Stimulated activated CD8-positive, alpha-beta memory T cell treated with anti-CD3 and anti-CD28 coated beads, Interleukin-7, amount 100 ng/mL, for 4 hours (primary cell): ENCODE measurements at regions not wholly inside any gene's neighbourhood (a gene's known extent, or its start where the extent isn't known, plus 50 kb on each side); places are given as distances from the start of the nearest gene placed in this dataset.
"Not testable (repeated sequence)": the region's sequence is repeated elsewhere in the genome, so short reads cannot be mapped to it uniquely, and the experiment has no call there.

Experiments
- DNase-seq, 2 donors: peaks; one replicate each; pipeline ENCODE4 v3.0.0-alpha.2; 2020; ENCODE audit warnings: low read depth in 2 of 2

DNA sequence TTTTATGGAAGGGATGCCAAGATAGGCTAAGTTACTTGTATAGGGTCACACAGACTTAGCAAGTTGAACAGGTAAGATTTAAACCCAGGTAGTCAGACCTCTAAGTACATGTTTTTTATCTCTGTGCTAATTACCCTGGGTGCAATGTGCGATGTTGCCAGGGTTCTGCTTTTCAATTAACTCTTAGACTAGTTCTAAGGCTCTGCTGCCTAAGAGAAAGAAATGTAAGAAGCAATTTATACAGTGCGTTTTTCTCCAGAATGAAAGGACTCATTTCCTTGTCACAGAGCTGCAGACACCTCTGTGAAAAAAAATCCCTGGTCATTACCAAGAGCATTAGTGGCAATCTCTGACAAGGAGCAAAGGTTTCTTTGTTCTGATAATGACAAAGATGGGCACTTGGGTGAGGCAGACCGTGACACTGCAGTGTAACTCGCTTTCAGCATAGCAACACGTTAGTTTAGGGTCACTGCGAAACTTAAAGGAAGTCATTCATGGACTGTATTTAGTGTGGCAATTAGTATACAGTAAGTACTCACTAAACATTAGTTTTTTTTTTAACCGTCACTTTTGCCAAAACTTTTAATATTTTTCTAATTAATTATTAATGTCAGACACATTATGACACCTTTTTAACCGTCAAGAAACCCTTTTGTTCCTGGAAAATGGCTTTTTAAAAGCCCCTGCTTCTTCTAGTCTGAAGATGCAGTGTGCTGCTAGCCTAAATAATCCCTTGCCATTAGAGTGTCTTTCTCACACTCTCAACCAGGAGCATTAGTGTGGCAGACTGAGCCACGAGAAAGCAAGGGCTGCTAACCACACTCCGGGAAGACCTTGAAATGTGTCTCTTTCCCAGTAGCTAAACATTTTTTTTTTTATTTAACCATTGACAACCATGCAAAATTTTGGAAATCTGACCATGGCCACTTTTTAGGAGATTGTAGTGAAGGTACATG is 520.0 kb upstream of the C9orf72 start:
- no peak for DNase-seq

DNA sequence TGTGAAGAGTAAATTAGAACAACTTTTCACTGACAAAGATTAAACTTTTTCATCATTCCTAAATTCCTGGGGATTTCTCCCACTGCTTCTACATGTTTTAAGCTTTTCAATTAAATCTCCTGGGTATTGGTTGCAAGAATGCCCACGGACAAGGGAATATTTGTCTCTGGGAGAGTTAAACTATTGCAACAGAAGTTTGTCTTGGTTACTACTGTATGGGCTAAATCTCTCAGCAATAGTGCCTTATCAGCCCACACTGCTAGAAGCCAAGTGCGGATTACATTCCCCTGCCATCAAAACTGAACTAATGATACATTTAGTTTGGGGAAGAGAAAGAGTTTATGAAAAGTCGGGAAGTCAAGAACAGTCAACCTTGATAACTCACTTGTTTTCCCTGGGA is 528.2 kb upstream of the C9orf72 start:
- DNase-seq: no peak

DNA sequence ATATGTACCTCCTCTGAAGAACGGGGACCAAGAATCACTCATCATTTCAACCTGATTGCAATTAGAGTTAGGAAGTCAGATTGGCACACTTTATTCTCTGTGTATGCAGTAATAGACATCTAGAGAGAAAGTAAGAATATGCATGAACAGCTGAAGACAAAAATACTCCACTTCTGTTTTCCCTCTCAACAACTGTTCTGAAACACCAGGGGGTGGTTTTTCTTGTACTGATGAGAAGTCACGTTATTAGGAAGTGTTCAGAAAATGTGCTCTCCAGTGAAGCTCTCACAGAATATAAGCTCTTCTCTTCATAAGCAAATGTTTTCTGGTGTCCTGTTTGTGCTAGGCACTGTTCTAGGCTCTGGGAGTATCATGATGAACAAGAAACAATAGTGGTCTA is 531.7 kb upstream of the C9orf72 start:
- DNase-seq: no peak

DNA sequence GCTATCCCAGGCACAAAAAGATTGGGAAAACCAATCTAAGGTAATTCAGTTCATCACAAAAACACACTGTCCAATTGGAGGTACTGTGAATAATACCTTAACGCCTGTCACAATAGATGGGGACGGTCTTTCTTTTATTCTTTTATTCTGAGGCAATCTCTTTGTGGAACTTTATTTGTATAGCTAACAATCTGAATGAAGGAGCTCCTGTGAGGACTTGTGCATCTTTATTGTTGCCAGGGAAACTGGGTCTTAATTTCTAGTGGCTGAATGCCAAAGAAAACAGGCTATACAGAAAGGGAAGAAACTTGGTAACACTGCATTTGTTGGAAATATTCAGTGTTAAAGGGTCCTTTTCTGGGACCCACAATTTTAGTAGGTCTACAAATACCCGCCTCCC is 546.9 kb upstream of the C9orf72 start:
- no peak for DNase-seq

DNA sequence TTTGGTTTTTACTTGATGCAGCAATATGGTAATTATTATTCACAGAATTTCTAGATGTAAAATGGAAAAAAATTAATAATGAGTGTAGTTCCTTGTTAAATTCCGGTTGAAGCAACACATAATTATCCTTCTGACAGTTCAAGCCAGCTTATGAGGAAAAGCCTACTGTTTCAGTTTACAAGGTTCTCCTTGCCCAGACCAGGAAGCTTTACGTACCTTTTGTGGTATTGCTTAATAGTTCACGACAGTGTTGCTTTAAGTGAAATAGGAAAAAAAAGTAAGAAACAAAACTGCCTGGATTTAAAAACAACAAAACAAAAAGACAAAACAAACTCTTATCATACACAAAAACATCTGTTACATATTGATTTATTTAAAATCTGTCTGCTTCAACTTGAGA is 547.3 kb upstream of the C9orf72 start:
- no peak for DNase-seq

DNA sequence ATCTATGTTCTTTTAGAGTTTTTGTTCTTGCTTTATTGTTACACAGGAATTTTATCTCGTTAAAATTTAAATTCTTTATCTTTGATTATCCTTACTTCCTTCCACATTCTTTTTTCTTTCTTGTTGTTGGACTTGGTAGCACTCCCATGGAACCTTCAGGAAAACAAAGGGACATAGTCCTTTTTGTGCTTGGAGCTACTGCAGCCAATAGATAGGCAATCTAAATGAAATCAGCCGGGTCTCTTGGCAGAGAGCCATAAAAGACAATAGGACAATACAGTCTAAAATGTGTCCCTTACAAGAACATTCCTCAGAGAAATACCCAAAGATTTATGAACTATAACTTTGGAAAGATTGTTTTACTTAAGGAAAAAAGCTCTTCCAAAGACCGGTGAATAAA is 548.1 kb upstream of the C9orf72 start:
- no peak for DNase-seq

DNA sequence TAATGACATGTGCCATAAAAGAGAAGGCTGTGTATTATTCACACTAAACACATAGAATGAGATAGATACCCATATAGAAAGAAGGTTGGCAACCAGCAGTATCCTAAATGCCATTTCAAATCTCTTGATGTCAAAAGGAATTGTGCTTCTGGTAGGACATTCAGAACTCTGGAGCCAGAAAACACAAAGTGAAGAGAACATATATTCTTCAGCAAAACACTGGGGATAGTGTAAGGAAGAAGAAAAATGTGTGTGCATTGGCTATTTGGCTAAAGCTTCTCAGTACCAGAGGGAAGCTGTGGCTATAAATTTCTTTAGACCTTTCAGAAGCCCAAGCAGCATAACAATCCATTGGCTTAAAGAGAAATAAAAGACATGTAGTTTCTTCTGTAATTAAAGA is 551.6 kb upstream of the C9orf72 start:
- no peak for DNase-seq

DNA sequence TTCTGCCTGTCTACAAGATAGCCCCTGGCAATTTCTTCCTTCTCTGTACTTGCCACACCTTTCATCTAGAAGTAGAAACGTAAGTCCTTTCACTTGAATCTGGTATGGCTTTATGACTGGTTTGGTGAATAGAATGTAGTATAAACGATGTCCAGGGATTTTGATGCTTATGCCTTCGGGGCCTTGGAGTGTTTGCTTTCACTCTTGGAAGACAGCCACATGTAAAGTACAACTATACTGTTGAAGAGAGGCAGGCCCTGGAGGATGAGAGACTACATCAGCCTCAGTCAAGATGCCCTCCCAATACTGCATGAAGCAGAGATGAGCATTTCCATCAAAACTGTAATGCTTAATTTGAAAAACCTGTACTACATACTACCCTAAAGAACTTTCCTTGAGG is 553.8 kb upstream of the C9orf72 start:
- no peak for DNase-seq

DNA sequence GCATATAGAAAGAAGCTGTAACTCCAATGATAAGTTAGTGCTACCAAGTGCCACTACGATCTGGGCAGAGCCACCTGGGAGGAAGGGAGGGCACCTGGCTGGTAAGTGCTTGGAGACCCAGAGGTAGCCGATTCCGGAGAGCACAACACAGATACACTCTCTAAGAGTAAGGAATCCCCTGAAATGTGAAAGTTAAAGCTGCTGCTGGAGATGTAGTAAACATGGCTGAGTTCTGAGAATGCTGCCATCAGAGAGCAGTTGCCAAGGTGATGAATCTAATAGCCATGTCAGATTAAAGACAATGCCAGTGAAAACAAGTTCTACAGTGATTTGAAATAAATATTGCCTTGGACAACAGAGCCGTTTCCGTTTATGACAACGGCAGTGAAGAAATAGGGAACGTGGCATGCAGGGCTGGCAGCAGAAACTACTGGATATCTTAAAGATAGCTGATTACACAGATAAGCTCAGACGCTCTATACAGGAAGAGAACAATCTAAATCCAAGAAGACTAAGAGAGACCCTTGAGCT is 561.2 kb upstream of the C9orf72 start:
- DNase-seq: no peak

DNA sequence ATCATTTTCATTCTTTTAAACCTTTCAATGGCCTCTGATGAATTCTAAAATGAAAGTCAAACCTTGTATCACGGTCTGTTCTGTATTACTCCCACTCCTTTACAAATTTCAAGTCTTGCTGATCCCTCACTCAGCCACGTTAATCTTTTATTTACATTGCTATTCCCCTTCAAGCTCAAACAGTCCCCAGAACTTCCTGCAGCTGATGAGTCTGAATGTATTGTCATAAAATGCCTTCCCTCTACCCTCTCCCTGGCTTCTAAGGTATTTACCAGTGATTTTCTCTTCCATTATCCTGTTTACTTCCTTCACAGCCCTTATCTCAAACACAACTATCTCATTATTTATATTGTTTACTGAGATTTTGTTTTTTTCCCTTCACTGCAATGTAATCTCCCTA is 562.3 kb upstream of the C9orf72 start:
- no peak for DNase-seq

DNA sequence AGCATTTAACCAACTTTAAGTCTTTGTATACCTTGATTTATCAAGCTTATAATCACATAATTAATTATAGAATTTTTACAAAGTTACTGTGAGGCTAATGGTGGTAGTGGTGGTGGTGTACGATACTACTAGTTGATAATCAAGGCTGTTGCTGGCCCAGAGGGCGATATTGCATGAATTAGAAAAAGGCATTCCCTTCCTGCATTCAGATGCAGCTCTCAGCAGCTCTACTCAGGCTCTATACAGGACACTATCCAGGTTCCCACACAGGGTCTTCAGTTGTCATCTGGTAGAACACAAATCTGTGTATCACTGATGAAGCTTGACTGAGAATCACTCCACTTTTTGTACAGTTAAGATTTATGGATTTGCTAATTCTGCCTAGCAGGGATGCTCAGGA is 562.8 kb upstream of the C9orf72 start:
- DNase-seq: no peak

DNA sequence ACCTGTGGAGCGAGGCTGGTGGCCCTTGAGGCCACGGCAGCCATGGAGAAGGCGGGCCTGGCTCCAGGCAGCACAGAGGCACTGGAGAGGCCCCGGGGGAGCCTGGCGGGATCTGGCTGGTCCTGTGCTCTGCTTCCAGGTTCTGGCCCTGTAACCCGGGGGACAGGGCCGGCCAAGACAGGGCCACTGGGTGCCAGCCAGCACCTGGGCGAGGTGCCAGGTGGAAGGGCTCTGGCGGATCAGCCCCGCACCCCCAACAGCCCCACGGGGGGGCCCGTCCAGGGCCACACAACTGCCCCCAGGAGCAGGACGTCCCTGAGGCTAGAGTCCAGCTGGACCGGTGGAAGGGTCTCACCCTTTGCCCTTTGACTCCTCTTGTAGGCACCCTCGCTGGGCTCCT is 574.1 kb upstream of the C9orf72 start:
- not testable (repeated sequence) for DNase-seq

DNA sequence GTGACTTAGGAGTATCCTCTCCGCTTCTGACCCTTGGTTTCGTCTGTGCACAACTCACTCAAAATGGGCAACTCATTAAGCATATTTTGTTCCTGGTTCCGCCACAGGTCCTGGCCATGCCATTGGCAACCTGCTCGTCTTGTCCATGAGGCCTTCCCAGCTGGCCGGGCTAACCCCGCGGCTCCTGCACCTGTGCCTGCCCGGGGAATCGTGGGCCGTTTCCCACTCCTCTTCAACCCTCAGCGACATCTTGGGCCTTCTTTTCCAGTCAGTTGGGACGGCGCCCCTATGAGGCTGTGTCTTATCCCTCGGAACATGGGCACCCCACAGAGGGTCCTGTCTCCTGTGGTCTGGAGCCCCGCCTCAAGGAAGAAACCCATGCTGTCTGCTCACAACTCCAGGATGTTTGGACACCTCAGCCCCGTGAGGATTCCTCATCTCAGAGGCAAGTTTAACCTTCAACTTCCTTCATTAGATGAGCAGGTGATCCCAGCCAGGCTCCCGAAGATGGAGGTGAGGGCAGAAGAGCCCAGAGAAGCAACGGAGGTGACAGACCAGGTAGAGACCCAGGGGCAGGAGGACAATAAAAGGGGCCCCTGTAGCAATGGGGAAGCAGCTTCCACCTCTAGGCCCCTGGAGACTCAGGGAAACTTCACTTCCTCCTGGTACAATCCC is 574.8 kb upstream of the C9orf72 start:
- DNase-seq: not testable (repeated sequence)

DNA sequence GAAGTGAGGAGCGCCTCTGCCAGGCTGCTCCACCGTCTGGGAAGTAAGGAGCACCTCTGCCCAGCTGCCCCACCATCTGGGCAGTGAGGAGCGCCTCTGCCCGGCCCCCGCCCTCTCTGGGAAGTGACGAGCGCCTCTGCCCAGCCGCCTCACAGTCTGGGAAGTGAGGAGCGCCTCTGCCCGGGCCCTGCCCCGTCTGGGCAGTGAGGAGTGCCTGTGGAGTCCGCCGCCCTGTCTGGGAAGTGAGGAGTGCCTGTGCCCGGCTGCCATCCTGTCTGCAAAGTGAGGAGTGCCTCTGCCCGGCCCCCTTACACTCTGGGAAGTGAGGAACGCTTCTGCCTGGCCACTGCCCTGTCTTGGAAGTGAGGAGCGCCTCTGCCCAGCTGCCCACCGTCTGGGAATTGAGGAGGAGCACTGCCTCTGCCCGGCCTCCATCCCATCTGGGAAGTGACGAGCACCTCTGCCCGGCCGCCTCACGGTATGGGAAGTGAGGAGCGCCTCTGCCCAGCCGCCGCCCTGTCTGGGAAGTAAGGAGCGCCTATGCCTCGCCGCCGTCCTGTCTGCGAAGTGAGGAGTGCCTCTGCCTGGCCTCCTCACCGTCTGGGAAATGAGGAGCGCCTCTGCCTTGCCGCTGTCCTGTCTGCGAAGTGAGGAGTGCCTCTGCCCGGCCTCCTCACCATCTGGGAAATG is 576.2 kb upstream of the C9orf72 start:
- not testable (repeated sequence) for DNase-seq

DNA sequence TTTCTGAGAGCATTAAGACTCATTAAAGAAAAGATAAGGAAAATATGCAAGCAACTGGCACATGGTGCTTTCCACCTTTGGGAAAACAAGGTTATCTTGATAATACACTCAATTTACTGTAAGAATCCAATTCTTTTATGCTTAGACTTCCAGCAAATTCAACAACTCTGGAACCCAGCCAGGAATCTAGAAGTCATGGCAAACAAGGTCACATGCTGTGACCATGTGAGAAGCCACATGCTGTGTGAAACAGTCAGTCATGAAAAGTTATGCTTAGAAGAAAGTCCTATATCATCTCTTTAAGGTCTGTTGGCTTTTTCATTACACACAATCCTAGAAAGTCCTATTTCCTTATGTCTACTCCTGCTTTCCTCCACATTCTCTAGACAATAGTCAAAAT is 581.8 kb upstream of the C9orf72 start:
- DNase-seq: no peak

DNA sequence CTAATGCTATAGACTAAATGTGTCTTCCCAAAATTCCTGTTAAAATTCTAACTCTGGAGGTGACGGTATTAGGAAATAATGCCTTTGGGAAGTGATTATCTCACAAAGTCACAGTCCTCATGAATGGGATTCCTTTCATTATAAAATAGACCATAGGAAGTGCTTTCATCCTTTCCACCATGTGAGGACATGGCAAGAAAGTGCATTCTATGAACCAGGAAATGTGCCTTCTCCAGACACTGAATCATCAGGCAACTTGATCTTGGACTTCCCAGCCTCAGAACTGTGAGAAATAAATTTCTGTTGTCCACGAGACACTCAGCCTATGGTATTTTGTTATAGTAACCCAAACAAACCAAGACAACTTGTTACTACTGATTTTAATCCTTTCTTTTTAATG is 582.4 kb upstream of the C9orf72 start:
- DNase-seq: no peak

DNA sequence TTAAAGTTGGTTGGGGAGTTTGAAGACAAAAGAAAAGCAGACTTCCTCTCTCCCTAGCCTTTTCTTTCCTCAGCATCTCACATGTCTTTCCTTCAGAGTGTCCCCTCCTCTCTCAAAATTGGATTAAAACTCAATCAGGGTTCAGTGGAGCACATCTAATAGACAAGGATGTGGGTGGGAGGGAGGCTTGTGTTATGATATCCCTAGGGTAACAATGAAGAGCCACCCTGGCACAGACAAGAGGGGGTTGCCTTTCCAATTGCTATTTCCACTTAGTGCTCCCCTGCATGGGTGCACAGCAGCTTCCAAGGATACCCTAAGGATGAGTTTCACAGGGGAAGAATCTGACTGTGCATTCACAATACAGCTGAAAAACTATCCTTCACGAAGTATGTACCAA is 585.2 kb upstream of the C9orf72 start:
- DNase-seq: no peak

DNA sequence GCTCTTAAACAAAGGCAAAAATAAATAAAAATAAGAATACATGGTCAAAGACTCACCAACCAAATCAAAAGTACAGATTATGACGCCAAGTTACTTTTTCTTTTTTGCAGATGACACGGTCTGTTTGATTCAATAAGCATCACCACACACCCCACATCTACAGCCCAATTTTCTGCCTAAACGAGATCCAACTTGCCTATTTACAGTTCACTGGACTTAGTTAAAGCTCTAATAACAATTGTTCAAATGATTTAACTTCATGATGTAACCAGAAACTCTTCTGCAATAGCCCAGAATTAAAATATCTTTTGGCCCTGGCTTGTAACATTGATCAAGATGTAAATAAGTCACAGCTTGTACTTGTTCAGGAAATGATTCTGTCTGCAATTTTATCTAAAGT is 590.3 kb upstream of the C9orf72 start:
- no peak for DNase-seq

DNA sequence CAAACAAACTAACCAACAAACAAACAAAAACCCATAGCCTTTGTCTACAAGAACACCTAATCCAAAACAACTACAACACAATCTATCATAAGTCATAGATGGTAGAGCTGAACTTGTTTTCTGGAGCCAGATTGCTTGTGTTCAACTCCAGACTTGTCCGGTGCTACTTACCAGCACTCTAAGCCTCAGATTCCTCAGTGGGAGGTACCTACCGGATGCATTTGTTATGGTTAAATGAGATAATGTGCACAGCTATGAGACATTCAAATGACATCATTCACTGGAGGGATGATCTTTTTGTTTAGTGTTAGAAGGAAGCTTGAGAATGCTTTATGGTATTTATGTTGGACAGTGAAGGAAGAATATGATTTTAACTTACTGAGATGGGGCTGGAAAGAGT is 592.9 kb upstream of the C9orf72 start:
- no peak for DNase-seq

DNA sequence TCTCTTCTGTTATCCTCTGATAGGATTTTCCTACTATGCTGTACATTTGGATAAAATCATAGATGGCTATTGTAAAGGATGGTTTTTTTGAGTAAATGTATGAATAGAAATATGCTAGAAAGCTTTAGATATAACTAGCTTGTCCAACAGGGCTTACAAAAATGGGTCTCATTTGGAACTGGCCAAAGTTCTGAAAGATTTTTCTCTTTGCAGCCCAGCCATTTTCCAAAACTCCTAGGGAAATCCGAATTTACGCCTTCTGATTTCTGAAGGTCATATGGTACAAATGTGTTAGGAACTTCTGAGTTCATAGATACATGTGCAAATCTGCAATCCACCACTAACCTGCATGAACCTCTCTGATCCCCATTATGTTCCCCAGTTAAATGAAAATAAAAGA is 603.9 kb upstream of the C9orf72 start:
- DNase-seq: no peak

DNA sequence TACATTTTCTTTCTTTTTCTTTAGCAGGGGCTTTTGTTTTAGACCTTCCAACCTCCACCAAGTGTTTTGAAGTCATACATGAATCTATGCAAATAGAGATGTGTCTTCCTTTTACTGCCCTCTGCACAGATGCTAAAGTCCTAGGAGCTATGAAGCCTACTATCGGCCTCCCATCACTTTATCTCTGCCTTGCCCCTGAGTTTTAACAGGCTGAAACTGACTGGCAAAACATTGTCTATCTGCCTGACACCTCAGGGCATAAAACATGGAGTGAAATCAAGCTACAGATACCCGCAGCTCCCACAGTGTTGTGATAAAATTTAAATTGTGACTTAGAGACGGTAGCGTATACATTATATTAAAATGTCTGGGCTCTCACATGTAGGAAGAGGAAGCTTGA is 604.6 kb upstream of the C9orf72 start:
- no peak for DNase-seq

DNA sequence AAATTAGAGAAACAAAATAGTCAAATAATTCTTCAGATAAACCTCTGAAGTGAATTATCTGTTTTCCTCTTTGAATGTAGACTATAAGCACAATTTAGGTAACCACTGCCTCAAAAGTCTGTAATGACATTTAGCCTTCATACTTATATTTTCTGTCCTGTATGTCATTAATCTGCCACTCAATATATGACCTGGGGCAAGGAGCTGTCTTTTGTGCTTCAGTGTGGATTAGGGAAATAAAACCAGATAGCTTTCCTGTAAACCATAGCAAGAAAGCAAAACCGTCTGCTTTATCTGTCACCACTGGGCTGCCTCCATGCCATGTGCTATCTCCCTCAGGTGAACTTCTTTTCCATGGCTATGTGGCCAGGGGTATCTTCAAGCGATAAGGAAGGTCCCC is 606.6 kb upstream of the C9orf72 start:
- DNase-seq: no peak
